ENCODE measurements at regions not wholly inside any gene's neighbourhood (a gene's known extent, or its start where the extent isn't known, plus 50 kb on each side); places are given as distances from the start of the nearest gene placed in this dataset.
"Not testable (repeated sequence)": the region's sequence is repeated elsewhere in the genome, so short reads cannot be mapped to it uniquely, and the experiment has no call there.

GRCh38 chr18:78436110-78436509, 543.5 kb upstream of the SALL3 start:
- no peak for DNase-seq

- DNase-seq, result not testable (repeated sequence)
These were observed 541.4 kb upstream of the SALL3 start for GRCh38 chr18:78438235-78438634.

- DNase-seq, result no peak
These were observed 533.7 kb upstream of the SALL3 start for GRCh38 chr18:78445880-78446279.

DNA sequence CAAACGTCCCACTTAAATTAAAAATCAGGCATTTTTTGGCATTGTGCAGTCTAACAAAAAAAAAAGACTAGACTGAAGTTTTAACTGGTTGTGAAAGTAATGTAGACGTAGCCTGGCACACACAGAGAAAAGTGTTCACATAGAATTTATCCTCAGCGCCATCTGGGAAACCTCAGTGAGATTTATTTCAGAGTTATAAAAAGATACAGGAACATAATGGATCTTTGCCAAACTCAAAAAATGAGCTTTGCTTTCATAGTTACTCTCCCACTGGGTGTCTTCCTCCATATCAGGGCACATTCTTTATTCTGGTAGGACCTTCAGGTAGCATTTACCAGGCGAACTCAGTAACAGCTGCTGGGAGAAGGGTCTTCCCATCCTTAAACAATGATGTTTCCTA, 532.4 kb upstream of the SALL3 start:
- no peak for DNase-seq

DNA sequence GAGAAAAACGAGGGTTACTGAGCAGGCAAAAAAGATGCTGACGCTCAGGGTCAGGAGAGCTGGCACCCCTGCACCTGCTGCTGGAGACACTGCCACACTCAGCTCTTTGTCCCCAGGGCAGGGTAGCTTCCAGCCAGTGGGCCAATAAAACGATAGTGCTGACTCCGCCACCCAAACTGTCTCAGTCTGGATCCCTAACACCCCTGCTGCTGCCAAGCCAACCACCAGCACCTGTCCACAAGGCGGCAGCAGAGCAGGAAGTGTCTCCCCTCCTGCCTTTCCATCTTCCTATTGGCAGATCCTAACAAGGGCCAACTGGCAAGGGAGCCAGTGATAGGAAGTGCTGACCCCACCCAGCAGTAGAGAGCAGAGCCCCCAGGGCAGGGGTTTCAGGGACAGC, 531.5 kb upstream of the SALL3 start:
- no peak for DNase-seq

- DNase-seq, result no peak
These were observed 531.0 kb upstream of the SALL3 start for GRCh38 chr18:78448591-78448990.

- no peak for DNase-seq
These were observed 525.4 kb upstream of the SALL3 start for GRCh38 chr18:78454221-78454620.

- DNase-seq, result no peak
These were observed 524.2 kb upstream of the SALL3 start for GRCh38 chr18:78455386-78455785.

DNA sequence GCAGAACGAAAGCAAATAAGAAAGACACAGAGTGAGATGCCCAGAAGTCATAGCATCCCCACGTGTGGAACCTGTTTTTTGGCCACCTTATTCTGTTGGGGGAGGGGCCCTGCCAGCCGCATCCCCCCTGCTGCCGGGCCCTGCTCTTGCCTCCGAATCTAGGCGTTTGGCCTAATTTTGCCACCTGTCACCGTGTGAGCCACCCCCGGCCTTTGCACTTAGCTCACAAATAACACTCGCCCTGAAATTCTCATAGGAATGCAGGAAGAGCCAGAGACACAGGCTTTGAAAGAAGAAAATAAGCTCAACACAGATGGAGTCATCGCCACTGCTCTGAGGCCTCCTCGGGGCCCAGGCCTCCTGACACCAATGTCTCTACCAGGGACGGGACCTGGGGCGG, 522.6 kb upstream of the SALL3 start:
- no peak for DNase-seq

DNA sequence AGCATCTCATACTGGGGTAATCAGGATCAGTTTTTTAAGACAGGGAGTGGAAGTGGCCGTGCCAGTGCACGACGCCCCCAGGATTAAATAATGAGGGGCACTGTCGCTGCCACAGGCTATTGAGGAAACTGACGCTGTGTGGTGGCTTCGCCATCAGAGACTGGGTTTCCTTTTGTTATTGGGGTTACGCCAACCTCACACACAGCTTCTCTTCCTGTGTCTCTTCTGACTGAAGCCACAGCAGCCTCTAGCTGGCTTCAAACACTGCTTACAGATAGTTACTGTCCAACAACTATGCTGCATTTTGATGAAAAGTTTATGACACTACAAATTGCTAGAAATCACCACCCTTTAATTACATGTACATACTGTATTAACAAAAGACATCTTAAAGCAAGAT, 521.9 kb upstream of the SALL3 start:
- DNase-seq, result no peak

- DNase-seq, result no peak
These were observed 521.3 kb upstream of the SALL3 start for GRCh38 chr18:78458356-78458755.

GRCh38 chr18:78459668-78460067, 520.0 kb upstream of the SALL3 start:
- no peak for DNase-seq

- DNase-seq, result no peak
These were observed 519.1 kb upstream of the SALL3 start for GRCh38 chr18:78460558-78460957.

DNA sequence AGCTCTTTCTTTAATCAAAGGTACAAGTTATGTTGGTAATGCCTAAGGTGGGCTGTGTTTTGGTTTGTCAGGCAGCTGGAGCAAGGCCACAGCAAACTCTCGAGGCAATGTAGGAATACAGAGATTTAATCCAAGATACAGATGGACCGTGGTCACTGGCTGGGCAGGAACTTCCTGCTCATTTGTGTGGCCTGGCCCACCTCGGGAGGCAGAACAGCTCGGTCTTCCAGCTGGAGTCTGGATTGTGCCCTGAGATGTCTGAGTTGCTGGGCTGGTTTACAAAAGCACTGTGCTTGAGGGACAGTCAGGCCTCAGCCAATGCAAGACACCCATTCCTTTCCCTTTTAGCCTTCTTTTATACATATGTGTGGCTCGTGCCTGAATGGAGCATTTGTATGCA, 506.1 kb upstream of the SALL3 start:
- no peak for DNase-seq

- DNase-seq, result no peak
These were observed 501.8 kb upstream of the SALL3 start for GRCh38 chr18:78477840-78478239.

GRCh38 chr18:78479443-78479842, 500.2 kb upstream of the SALL3 start:
- DNase-seq, result no peak

- no peak for DNase-seq
These were observed 499.2 kb upstream of the SALL3 start for GRCh38 chr18:78480262-78481054.

DNA sequence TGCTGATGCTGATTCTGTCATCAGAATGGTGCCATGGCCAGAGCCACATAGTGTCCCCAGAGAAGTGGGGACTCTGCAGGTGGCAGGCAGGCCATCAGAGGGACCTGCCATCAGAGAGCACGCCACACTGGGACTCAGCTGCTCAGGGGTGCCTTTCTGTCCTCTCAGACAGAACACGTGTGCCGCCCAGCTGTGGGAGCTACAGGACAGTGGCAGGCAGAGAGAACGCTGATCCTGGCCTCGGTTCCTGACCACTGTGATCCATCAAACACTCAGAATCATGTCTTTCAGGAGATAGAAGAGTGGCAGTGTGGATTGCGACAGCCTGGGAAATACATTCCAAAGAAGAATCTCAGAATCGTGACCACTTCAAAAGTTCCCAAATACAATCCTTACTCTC, 497.2 kb upstream of the SALL3 start:
- DNase-seq, result no peak

- DNase-seq, result no peak
These were observed 492.0 kb upstream of the SALL3 start for GRCh38 chr18:78487649-78488048.

DNA sequence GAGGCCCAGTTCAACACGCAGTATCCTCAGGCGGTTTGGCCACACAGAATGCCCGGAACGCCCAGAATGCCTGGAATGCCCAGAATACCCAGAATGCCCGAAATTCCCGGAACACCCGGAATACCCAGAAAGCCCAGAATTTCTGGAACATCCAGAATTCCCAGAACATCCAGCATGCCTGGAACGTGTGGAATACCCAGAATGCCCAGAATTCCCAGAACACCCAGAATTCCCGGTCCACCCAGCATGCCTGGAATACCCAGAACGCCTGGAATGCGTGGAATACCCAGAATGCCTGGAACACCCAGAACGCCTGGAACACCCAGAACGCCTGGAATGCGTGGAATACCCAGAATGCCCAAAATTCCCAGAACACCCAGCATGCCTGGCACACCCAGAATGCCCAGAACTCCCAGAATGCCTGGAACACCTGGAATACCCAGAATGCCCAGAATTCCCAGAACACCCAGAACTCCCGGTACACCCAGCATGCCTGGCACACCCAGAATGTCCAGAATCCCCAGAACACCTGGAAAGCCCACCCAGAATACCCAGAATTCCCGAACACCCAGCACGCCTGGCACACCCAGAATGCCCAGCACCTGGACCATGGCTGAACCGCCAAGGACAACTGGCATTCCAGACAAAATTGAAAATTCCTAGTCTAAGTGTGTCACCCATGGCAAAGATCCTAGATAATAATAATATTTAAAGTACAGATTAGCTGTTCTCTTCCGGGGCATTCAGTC, 487.4 kb upstream of the SALL3 start:
- DNase-seq, result no peak

DNA sequence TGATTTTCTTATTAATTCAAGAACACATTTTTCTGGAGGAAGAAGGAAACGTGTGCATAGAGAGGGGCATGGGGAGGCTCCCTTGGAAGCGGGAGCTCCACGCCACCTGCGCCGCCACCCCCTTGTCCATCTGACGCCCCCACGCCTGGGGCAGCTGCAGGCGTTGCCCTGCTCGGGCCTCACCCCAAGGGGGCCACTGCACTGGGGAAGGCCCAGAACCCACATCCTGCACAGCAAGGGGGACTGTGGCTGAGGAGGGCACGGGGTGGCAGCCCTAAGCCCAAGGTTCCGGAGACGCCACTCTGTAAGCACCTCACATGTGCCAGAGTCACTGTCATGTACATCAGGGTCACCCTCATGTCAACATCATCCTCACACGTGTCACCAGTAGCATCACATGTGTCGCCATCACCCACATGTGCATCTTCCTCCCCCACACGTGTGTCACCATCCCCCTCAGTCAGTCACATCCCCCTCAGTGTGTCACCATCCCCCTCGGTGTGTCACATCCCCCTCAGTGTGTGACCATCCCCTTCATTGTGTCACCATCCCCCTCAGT, 486.7 kb upstream of the SALL3 start:
- DNase-seq, result no peak

DNA sequence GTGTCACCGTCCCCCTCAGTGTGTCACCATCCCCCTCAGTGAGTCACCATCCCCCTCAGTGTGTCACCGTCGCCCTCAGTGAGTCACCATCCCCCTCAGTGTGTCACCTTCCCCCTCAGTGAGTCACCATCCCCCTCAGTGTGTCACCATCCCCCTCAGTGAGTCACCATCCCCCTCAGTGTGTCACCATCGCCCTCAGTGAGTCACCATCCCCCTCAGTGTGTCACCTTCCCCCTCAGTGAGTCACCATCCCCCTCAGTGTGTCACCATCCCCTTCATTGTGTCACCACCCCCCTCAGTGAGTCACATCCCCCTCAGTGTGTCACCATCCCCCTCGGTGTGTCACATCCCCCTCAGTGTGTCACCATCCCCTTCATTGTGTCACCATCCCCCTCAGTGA, 486.1 kb upstream of the SALL3 start:
- DNase-seq, result not testable (repeated sequence)

DNA sequence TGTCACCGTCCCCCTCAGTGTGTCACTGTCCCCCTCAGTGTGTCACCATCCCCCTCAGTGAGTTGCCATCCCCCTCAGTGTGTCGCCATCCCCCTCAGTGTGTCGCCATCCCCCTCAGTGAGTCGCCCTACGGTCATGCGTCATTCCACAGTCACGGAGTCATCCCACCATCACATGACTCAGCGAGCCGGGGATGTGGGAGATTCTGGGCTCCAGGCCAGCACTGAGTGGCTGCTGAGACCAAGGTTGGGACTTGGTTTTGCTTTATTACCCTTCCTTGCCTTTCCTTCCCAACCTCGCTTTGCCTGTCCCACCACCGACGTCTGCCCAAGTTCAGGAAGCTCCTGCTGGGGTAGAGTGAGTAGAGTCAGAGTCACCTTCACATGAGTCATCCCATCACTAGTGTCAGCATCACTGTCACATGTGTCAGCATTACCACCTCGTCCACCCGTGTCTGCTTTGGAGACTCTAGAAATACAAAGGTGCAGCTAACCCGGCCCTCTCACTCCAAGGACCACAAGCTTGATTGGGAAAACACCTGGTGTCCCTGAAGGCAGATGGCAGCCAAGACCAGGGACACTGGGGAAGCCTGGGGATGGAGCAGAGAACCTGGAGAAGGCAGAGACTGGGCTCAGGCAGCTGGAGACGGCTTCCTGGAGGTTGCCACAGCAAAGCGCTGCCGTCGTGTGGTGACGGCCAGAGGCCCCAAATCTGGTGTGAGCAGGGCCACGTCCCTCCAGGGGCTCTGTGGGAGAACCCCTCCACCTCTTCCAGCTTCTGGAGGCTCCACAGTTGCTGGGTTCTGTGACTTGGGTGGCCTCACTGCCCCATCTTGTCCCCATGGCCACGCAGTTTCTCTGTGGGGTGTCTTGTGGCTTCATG, 485.2 kb upstream of the SALL3 start:
- no peak for DNase-seq

All from NCI-H1436 (cell line).